Tibial artery (tissue), 4 donors: ENCODE measurements at regions not wholly inside any gene's neighbourhood (a gene's known extent, or its start where the extent isn't known, plus 50 kb on each side); places are given as distances from the start of the nearest gene placed in this dataset.
A peak's percentile ranks its signal among the peaks of the same experiment; 100 is the strongest.

Experiments
- DNase-seq, 2 donors: peaks; one replicate each; pipeline ENCODE4 v3.0.0-alpha.2; 2019
- H3K27ac ChIP-seq, 2 donors: fragments of 200-600 bp; sonication (generic) in 1 of 2; 1 replicate in 1 of 2; 2 replicates in 1 of 2; pipeline ENCODE4 v1.5.1; 2018 to 2019; ENCODE audit warnings: mild to moderate bottlenecking in 1 of 2
- H3K27me3 ChIP-seq, 2 donors: fragments of 200-600 bp; sonication (generic) in 1 of 2; one replicate each; pipeline versions ENCODE4 v1.5.1 to v1.6.0; 2016 to 2019
- H3K36me3 ChIP-seq, 3 donors: fragments of 200-600 bp; sonication (generic) in 2 of 3; one replicate each; pipeline ENCODE4 v1.5.1; 2016 to 2019; ENCODE audit warnings: mild to moderate bottlenecking in 2 of 3
- H3K4me1 ChIP-seq, 4 donors: fragments of 200-600 bp; sonication (generic) in 2 of 4; 1 replicate in 3 of 4; 2 replicates in 1 of 4; pipeline ENCODE4 v1.5.1; 2016 to 2019
- H3K4me3 ChIP-seq, 2 donors: fragments of 200-600 bp; sonication (generic) in 1 of 2; 1 replicate in 1 of 2; 2 replicates in 1 of 2; pipeline ENCODE4 v1.5.1; 2018 to 2019; ENCODE audit warnings: mild to moderate bottlenecking in 2 of 2
- H3K9me3 ChIP-seq, 3 donors: fragments of 200-600 bp; sonication (generic) in 1 of 3; one replicate each; pipeline ENCODE4 v1.5.1; 2016 to 2019
- CTCF ChIP-seq, 2 experiments: fragments of 200-600 bp in 1 of 2; fragments of 450-650 bp in 1 of 2; IDR thresholded peaks; one replicate each; pipeline ENCODE4 v1.5.1; 2017 to 2019; ENCODE audit warnings: antibody characterized with exemption in 2 of 2, mild to moderate bottlenecking in 1 of 2, moderate library complexity in 1 of 2
- intact Hi-C: fragments of 100-400 bp; cut with DNase I; formaldehyde crosslinking; loops from one replicate; pipeline ENCODE4 v1.15.0; 2023; ENCODE audit warnings: low total_unique reads

DNA sequence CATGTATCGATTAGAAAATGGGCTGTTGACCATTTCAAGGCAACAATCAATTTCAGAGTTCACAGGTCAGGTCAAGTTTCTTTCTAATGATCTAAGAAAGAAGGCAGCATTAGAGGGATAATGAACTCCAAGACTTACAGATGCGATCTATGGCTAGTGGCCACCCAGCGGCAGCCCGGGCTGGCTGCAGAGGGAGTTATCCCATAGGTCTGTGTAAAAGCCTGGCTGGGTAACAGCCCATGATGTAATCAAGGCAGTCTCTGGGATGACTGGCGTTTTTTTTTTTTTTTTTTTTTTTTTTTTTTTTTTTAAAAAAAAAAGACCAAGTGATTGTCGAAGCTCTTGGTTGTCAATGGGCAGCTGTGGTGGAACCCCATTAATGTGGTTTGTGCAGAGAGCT is 171.1 kb upstream of the SKOR2 start:
- intact Hi-C loops, result no loop called here
- Histone ChIP-seq H3K9me3 (no peaks in the 10 kb centered on the region), H3K27ac (no peak overlapping the region), H3K36me3 (no peaks in the 10 kb centered on the region), H3K27me3 (peaks cover 0 to under 1% of the 10 kb centered on the region in 2 donors), H3K4me1 (no peaks in the 10 kb centered on the region), H3K4me3 (no peak overlapping the region)
- peak in 1 of 2 donors; percentile 59 for DNase-seq
- TF ChIP-seq CTCF (IDR thresholded peaks at IDR 0.05), result no peak

- intact Hi-C loops, result no loop called here
- TF ChIP-seq CTCF (IDR thresholded peaks at IDR 0.05), result no peak
- Histone ChIP-seq H3K4me3 (no peak overlapping the region), H3K27me3 (peaks cover 0 to 9% of the 10 kb centered on the region in 2 donors), H3K9me3 (no peaks in the 10 kb centered on the region), H3K36me3 (no peaks in the 10 kb centered on the region), H3K4me1 (no peaks in the 10 kb centered on the region), H3K27ac (no peak overlapping the region)
- no peak for DNase-seq
Observed at GRCh38 chr18:47420130-47420529, 168.7 kb upstream of the SKOR2 start.

GRCh38 chr18:47418746-47419145 is 167.3 kb upstream of the SKOR2 start:
- TF ChIP-seq CTCF (IDR thresholded peaks at IDR 0.05), result no peak
- H3K27me3 ChIP-seq, result peaks cover 0 to 12% of the 10 kb centered on the region in 2 donors
- no peaks in the 10 kb centered on the region for H3K9me3 ChIP-seq
- H3K4me3 ChIP-seq, result no peak overlapping the region
- H3K36me3 ChIP-seq, result no peaks in the 10 kb centered on the region
- H3K27ac ChIP-seq, result no peak overlapping the region
- H3K4me1 ChIP-seq, result no peaks in the 10 kb centered on the region
- intact Hi-C loops, result no loop called here
- DNase-seq, result peak in 1 of 2 donors; percentile 54

DNA sequence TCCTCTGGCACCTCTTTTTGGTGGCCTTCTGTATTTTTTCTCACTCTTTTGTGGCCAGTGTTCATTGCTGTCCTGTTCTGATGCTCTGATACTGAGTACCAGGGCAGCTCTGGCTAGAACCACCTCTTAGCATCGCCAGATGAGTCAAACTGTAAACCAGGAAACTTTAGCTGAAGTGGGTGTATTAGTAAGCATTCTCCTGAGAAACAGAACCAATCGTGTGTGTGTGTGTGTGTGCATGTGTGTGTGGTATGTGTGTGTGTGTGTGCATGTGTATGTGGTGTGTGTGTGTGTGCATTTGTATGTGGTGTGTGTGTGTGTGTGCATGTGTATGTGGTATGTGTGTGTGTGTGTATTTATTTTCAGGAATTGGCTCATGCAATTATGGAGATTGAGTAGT is 166.3 kb upstream of the SKOR2 start:
- no peak for TF ChIP-seq CTCF (IDR thresholded peaks at IDR 0.05)
- Histone ChIP-seq H3K27ac (no peak overlapping the region), H3K4me1 (no peaks in the 10 kb centered on the region), H3K27me3 (peaks cover 0 to 12% of the 10 kb centered on the region in 2 donors), H3K36me3 (no peaks in the 10 kb centered on the region), H3K9me3 (no peaks in the 10 kb centered on the region), H3K4me3 (no peak overlapping the region)
- intact Hi-C loops, result no loop called here
- DNase-seq, result no peak

- Histone ChIP-seq H3K4me1 (no peaks in the 10 kb centered on the region), H3K4me3 (no peak overlapping the region), H3K27me3 (peaks cover 0 to 12% of the 10 kb centered on the region in 2 donors), H3K36me3 (no peaks in the 10 kb centered on the region), H3K9me3 (no peaks in the 10 kb centered on the region), H3K27ac (no peak overlapping the region)
- DNase-seq, result no peak
- no peak for TF ChIP-seq CTCF (IDR thresholded peaks at IDR 0.05)
- intact Hi-C loops, result no loop called here
Observed at GRCh38 chr18:47415881-47416280, 164.4 kb upstream of the SKOR2 start.

- Histone ChIP-seq H3K4me3 (no peak overlapping the region), H3K4me1 (no peaks in the 10 kb centered on the region), H3K27me3 (peaks cover 0 to 12% of the 10 kb centered on the region in 2 donors), H3K36me3 (no peaks in the 10 kb centered on the region), H3K27ac (no peak overlapping the region), H3K9me3 (no peaks in the 10 kb centered on the region)
- DNase-seq, result no peak
- TF ChIP-seq CTCF (IDR thresholded peaks at IDR 0.05), result no peak
- intact Hi-C loops, result no loop called here
Observed at GRCh38 chr18:47413327-47413726, 161.9 kb upstream of the SKOR2 start.
